HG03097 (cell line): ENCODE measurements at regions not wholly inside any gene's neighbourhood (a gene's known extent, or its start where the extent isn't known, plus 50 kb on each side); places are given as distances from the start of the nearest gene placed in this dataset.
"Not testable (repeated sequence)": the region's sequence is repeated elsewhere in the genome, so short reads cannot be mapped to it uniquely, and the experiment has no call there.

Experiments
- ATAC-seq: cut with Tn5 transposase; IDR thresholded peaks from one replicate; pipeline ENCODE4 v1.9.1; 2021; ENCODE audit not compliant: unreplicated experiment, low FRiP score

GRCh38 chr7:9029681-9030530, 596.5 kb downstream of the NXPH1 start:
- ATAC-seq, result no peak

DNA sequence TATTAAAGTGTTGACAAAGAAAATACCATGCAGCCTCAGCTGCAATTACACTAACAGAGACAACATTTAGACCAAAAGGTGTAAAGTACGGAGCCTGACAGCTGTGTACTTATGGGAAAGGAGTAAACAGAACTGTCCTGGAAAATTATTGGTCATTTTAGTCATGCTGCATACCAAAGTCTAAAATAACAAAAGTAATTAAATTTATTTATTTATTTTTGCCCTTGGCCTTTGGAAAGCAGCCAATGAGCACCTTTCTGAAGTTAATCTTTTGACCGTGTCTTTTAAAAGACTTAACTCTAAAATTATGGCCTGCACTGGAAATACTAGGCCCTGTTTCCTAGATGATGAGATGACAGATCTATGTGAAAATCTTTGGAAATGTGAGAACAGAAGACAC, 597.6 kb downstream of the NXPH1 start:
- no peak for ATAC-seq

DNA sequence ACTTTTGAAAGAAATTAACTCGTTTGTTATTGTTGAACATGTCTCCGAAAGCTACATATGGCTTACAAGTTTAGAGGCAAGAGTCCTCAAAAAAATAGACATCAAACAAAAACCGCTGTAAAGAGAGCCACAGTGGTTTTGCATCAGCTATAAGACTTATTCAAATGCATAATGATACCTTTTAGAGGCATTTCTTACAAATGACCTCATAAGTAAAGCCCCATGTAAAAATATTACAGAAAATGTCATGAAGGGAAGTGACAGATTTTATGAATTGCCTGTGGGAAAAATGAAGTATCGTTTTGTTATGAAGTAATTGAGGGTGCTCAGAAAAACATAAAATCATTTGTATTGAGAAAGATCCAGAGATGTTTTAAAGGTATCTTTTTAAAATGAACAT, 598.0 kb downstream of the NXPH1 start:
- ATAC-seq, result no peak

GRCh38 chr7:9036080-9036479, 602.7 kb downstream of the NXPH1 start:
- no peak for ATAC-seq

DNA sequence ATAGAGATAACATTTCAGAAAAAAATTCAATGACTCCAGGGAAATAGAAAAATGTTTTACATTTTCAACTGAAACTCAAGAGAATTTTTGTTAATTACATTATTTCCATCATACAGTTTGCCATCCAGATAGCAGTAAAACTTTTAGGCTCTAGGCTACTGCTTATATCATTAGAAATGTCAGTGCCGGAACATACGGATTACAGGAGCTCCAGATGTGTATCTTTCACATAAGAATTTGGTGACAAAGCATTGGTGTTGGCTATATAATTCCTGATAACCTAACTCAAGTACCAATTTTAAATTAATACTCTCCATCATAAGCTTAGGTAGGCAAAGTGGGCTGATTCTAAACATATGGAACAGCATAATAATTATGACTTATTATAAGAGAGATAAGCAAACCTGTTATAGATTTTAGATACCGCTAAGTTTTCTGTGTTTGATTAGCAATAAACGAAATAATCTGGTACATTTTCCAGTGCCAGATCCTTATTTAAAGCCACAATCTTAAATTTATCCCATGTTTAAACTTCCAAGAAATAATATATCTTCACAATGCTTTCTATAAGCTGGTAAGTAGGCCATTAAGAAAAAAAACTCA, 637.9 kb downstream of the NXPH1 start:
- no peak for ATAC-seq

- not testable (repeated sequence) for ATAC-seq
Observed at GRCh38 chr7:9075774-9076173, 642.4 kb downstream of the NXPH1 start.

DNA sequence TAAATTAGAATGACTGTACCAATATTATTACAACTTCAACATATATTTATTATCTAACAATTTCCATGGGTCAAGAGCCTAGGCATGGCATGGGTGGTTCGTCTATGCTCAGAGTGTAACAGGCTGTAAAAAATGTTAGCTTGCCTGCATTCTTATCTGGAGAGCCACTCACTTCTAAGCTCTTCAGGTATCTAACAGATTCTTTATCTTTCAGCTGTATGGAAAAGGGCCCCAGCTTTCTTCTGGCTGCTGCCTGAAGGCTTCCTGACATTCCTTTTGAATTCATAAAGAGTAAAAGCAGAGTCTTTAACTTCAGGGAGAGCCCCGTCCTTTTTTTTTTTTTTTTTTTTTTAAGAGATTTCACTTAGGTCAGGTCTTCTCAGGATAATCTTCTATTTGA, 648.8 kb downstream of the NXPH1 start:
- ATAC-seq, result no peak

GRCh38 chr7:9083837-9084236, 650.4 kb downstream of the NXPH1 start:
- no peak for ATAC-seq

GRCh38 chr7:9091282-9091681, 657.9 kb downstream of the NXPH1 start:
- no peak for ATAC-seq

DNA sequence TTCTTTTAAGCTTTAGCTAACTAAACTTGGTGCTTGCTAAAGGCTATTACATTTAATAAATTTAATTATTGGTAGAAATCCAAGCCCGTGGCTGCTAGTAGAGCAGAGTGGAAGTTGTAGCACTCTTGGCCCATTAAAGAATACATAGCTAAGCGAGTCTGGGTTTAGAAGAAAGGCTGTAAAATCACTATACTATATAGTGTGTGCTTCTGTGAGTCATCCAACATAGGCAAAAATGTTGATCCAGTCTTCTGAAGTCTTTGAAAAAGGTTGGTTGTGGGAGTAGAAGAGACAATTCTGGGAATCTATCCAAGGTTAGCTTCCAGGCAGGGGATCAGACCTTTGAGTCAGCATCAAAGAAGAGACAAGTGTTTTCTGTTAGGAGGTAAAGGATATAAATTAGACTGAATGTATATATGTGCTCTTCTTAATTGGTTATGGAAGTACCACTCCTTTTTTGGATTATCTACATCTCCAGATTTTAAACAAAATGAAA, 664.2 kb downstream of the NXPH1 start:
- no peak for ATAC-seq

DNA sequence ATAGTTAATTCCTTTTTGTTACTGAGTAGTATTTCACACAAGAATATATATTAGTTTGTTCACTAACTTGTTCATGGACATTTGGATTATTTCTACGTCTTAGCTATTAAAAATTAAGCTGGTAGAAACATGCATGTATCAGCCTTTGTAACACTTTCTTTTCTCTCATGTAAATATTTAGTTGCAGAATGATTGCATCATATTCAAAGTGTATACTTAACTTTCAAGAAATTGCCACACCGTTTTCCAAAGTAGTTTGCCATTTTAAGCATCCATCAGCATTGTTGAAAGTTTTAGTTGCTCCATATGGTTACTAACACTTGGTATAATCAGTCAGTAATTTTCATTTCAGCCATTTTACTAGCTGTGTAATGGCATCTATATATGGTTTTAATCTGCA, 666.9 kb downstream of the NXPH1 start:
- ATAC-seq, result no peak

- no peak for ATAC-seq
Observed at GRCh38 chr7:9102846-9103245, 669.4 kb downstream of the NXPH1 start.

DNA sequence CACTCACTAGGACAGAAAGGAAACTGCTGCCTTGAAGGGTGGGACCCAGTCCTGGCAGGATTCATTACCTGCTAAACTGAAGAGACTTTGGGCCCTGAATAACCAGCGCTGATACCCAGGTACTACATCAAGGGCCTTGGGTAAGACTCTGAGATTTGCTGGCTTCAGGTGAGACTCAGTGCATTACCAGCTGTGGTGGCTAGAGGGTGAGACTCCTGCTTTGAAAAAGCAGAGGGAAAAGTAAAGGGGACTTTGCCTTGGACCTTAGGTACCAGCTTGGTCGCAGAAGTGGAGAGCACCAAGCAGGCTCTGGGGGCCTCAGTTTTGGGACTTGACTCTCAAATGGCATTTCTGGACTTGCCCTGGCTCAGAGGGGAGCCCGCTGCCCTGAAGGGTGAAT, 673.3 kb downstream of the NXPH1 start:
- ATAC-seq, result no peak

DNA sequence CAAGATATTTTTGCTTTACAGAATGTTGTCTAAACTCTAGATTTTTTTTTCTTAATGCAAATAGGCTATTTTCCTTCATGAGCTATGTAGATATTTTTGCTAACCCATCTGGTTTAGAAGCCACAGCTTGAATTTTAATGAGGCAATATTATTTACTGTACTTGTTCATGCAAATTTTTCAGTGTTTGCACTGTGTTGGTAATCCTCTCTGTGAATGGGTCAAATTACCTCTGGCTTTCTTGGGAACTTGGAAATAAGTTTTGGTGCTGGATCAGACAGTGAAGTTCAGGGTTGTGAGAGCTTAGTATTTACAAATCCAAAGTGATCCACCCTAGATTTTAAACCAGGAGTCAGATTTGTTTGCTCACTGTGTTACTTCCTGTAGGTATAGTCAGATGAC, 686.9 kb downstream of the NXPH1 start:
- no peak for ATAC-seq

GRCh38 chr7:9124320-9124719, 690.9 kb downstream of the NXPH1 start:
- no peak for ATAC-seq

- no peak for ATAC-seq
Observed at GRCh38 chr7:9125246-9125645, 691.8 kb downstream of the NXPH1 start.

- ATAC-seq, result no peak
Observed at GRCh38 chr7:9127901-9128300, 694.5 kb downstream of the NXPH1 start.

- no peak for ATAC-seq
Observed at GRCh38 chr7:9148687-9149086, 715.3 kb downstream of the NXPH1 start.

DNA sequence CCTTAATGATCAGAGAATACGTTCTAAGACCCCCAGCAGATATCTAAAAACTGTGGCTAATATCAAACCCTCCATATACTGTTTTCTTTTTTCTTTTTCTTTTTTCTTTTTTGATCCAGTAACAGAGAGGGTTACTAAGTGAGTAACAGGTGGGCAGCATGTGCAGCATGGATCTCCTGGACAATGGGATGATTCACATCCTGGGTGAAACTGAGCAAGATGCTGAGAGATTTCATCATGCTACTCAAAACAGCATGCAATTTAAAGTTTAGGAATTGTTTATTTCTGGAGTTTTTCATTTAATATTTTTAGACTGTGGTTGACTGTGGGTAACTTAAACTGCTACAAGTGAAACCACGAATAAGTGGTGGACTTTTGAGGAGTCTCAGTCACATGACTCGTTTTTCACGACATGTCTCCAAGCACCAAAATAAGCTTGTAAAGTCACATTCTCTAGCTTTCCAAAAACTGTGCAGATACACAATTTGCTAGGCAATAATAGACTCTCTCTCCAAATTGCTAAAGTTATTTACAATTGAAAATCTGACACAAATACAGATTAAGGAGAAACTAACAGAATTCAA, 716.2 kb downstream of the NXPH1 start:
- ATAC-seq, result no peak

GRCh38 chr7:9163691-9164090, 730.3 kb downstream of the NXPH1 start:
- ATAC-seq, result not testable (repeated sequence)

DNA sequence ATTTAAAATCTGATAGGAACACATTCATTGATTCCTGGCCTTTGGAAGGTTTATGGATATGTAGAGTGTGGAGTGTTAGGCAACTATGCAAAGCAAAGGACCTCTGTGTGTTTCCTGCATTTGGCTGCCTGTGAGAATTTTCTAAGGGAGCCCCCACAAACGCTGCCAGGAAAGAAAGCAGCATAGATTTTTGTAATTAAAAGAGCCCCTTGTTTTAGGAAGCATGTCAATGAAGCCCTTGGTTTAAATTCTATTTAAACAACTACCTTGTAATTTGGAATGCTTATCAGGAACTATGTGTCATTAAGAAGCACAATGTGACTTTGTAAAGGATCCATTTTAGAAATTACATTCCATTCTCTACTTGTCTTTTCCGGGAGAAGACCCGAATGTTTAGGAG, 742.5 kb downstream of the NXPH1 start:
- ATAC-seq, result no peak

- ATAC-seq, result no peak
Observed at GRCh38 chr7:9181356-9181755, 747.9 kb downstream of the NXPH1 start.
